ENCODE measurements at regions not wholly inside any gene's neighbourhood (a gene's known extent, or its start where the extent isn't known, plus 50 kb on each side); places are given as distances from the start of the nearest gene placed in this dataset.

- H3K4me1 ChIP-seq = no peaks in the 10 kb centered on the region
- no peak overlapping the region for H3K4me3 ChIP-seq
- no peak for TF ChIP-seq CTCF (IDR thresholded peaks at IDR 0.05; ENCODE audit: borderline replicate concordance)
- H3K36me3 ChIP-seq = no peaks in the 10 kb centered on the region
- peaks cover 6% of the 10 kb centered on the region for H3K9me3 ChIP-seq (replicated peaks)
- DNase-seq = no peak
- H3K27me3 ChIP-seq (ENCODE audit: low read depth) = peaks cover 87% of the 10 kb centered on the region
- no peak overlapping the region for H3K27ac ChIP-seq (replicated peaks)
- intact Hi-C loops (cut with micrococcal nuclease) = no loop called here
Observed at GRCh38 chr20:51230727-51231126, 207.8 kb upstream of the KCNG1 start.

GRCh38 chr20:51228763-51229162, 205.9 kb upstream of the KCNG1 start:
- no peaks in the 10 kb centered on the region for H3K36me3 ChIP-seq
- intact Hi-C loops (cut with micrococcal nuclease) = no loop called here
- TF ChIP-seq CTCF (IDR thresholded peaks at IDR 0.05; ENCODE audit: borderline replicate concordance) = no peak
- H3K27ac ChIP-seq (replicated peaks) = no peak overlapping the region
- no peaks in the 10 kb centered on the region for H3K4me1 ChIP-seq
- peaks cover 89% of the 10 kb centered on the region for H3K27me3 ChIP-seq (ENCODE audit: low read depth)
- no peak overlapping the region for H3K4me3 ChIP-seq
- DNase-seq = no peak
- H3K9me3 ChIP-seq (replicated peaks) = peaks cover 7% of the 10 kb centered on the region

- no peak overlapping the region for H3K27ac ChIP-seq (replicated peaks)
- peaks cover 89% of the 10 kb centered on the region for H3K27me3 ChIP-seq (ENCODE audit: low read depth)
- H3K4me3 ChIP-seq = no peak overlapping the region
- no peaks in the 10 kb centered on the region for H3K4me1 ChIP-seq
- peaks cover 6% of the 10 kb centered on the region for H3K9me3 ChIP-seq (replicated peaks)
- no peaks in the 10 kb centered on the region for H3K36me3 ChIP-seq
- no peak for TF ChIP-seq CTCF (IDR thresholded peaks at IDR 0.05; ENCODE audit: borderline replicate concordance)
- intact Hi-C loops (cut with micrococcal nuclease) = no loop called here
- DNase-seq = no peak
Observed at GRCh38 chr20:51227744-51228143, 204.8 kb upstream of the KCNG1 start.

GRCh38 chr20:51223183-51223720, 200.3 kb upstream of the KCNG1 start:
- Histone ChIP-seq H3K27me3 (ENCODE audit: low read depth) (peaks cover 95% of the 10 kb centered on the region), H3K27ac (replicated peaks) (no peak overlapping the region), H3K4me3 (no peak overlapping the region), H3K36me3 (no peaks in the 10 kb centered on the region), H3K9me3 (replicated peaks) (peaks cover 6% of the 10 kb centered on the region), H3K4me1 (no peaks in the 10 kb centered on the region)
- DNase-seq = no peak
- no peak for TF ChIP-seq CTCF (IDR thresholded peaks at IDR 0.05; ENCODE audit: borderline replicate concordance)
- intact Hi-C loops (cut with micrococcal nuclease) = no loop called here

GRCh38 chr20:51221791-51222408, 199.0 kb upstream of the KCNG1 start:
- DNase-seq = no peak

More at GRCh38 chr20:51221791-51222408, 199.0 kb upstream of the KCNG1 start:
- Histone ChIP-seq H3K36me3 (no peaks in the 10 kb centered on the region), H3K9me3 (replicated peaks) (peaks cover 14% of the 10 kb centered on the region), H3K4me1 (no peaks in the 10 kb centered on the region), H3K27ac (replicated peaks) (no peak overlapping the region), H3K4me3 (no peak overlapping the region), H3K27me3 (ENCODE audit: low read depth) (peaks cover 97% of the 10 kb centered on the region)
- TF ChIP-seq CTCF (IDR thresholded peaks at IDR 0.05; ENCODE audit: borderline replicate concordance) = no peak
- intact Hi-C loops (cut with micrococcal nuclease) = no loop called here
